Mesenchymal stem cell (in vitro differentiated cells and primary cell): ENCODE measurements at regions not wholly inside any gene's neighbourhood (a gene's known extent, or its start where the extent isn't known, plus 50 kb on each side); places are given as distances from the start of the nearest gene placed in this dataset.

Experiments used
- DNase-seq: peaks from one replicate; pipeline ENCODE4 v3.0.0-alpha.2; 2013
- H2AFZ ChIP-seq: one replicate; pipeline ENCODE4 v1.6.1; 2013; ENCODE audit warnings: low read depth, mild to moderate bottlenecking, control low read depth, inconsistent platforms, low read length, moderate library complexity
- H2AK5ac ChIP-seq: 2 replicates; pipeline ENCODE4 v1.6.1; 2013; ENCODE audit warnings: low read length, moderate library complexity, mild to moderate bottlenecking, inconsistent platforms; ENCODE audit not compliant: severe bottlenecking
- H2BK120ac ChIP-seq: one replicate; pipeline ENCODE4 v1.6.1; 2013; ENCODE audit warnings: low read depth, mild to moderate bottlenecking, inconsistent platforms, low read length, moderate library complexity
- H2BK12ac ChIP-seq, 2 experiments: one replicate each; pipeline ENCODE4 v1.6.1; 2013; ENCODE audit warnings: inconsistent platforms in 2 of 2, low read length in 2 of 2, mild to moderate bottlenecking in 2 of 2, moderate library complexity in 2 of 2, control low read depth in 1 of 2
- H2BK15ac ChIP-seq: one replicate; pipeline ENCODE4 v1.6.1; 2013; ENCODE audit warnings: mild to moderate bottlenecking, low read depth, inconsistent platforms; ENCODE audit not compliant: poor library complexity, severe bottlenecking
- H2BK5ac ChIP-seq: 2 replicates; pipeline ENCODE4 v1.6.1; 2013; ENCODE audit warnings: low read depth, mild to moderate bottlenecking, low read length, control low read depth, inconsistent platforms; ENCODE audit not compliant: poor library complexity, severe bottlenecking
- H3K14ac ChIP-seq, 2 experiments: one replicate each; pipeline ENCODE4 v1.6.1; 2013; ENCODE audit warnings: inconsistent platforms in 2 of 2, low read length in 2 of 2, control low read depth in 1 of 2, mild to moderate bottlenecking in 1 of 2, moderate library complexity in 1 of 2
- H3K18ac ChIP-seq, 2 experiments: one replicate each; pipeline ENCODE4 v1.6.1; 2013; ENCODE audit warnings: inconsistent platforms in 2 of 2, low read length in 2 of 2, control low read depth in 1 of 2, low read depth in 1 of 2, mild to moderate bottlenecking in 1 of 2
- H3K23ac ChIP-seq, 2 experiments: one replicate each; pipeline ENCODE4 v1.6.1; 2013; ENCODE audit warnings: inconsistent platforms in 2 of 2, low read length in 2 of 2, mild to moderate bottlenecking in 2 of 2, moderate library complexity in 2 of 2, control low read depth in 1 of 2
- H3K27ac ChIP-seq: 2 replicates; pipeline ENCODE4 v1.5.1; 2013; ENCODE audit warnings: mild to moderate bottlenecking, moderate library complexity, low read length, control low read depth, inconsistent platforms; ENCODE audit not compliant: poor library complexity, severe bottlenecking
- H3K27me3 ChIP-seq, 2 experiments: 2 replicates each; pipeline versions ENCODE4 v1.6.1 to v1.7.0; 2013; ENCODE audit warnings: low read length in 2 of 2, mild to moderate bottlenecking in 2 of 2, moderate library complexity in 2 of 2, control low read depth in 1 of 2, inconsistent platforms in 1 of 2; ENCODE audit not compliant: control insufficient read depth in 1 of 2, insufficient read depth in 1 of 2
- H3K36me3 ChIP-seq, 2 experiments: 2 replicates each; pipeline versions ENCODE4 v1.6.1 to v1.7.0; 2013; ENCODE audit warnings: low read length in 2 of 2, control low read depth in 1 of 2, inconsistent platforms in 1 of 2, low read depth in 1 of 2, mild to moderate bottlenecking in 1 of 2; ENCODE audit not compliant: insufficient read depth in 2 of 2, control insufficient read depth in 1 of 2
- H3K4ac ChIP-seq, 2 experiments: one replicate each; pipeline ENCODE4 v1.6.1; 2013; ENCODE audit warnings: inconsistent platforms in 2 of 2, low read length in 2 of 2, mild to moderate bottlenecking in 2 of 2, moderate library complexity in 2 of 2, control low read depth in 1 of 2, low read depth in 1 of 2
- H3K4me1 ChIP-seq: 2 replicates; pipeline ENCODE4 v1.6.1; 2013; ENCODE audit warnings: low read depth, low read length, control low read depth; ENCODE audit not compliant: control insufficient read depth, insufficient read depth
- H3K4me2 ChIP-seq: 2 replicates; pipeline ENCODE4 v1.6.1; 2013; ENCODE audit warnings: low read length, mild to moderate bottlenecking, inconsistent platforms; ENCODE audit not compliant: poor library complexity, severe bottlenecking
- H3K4me3 ChIP-seq, 2 experiments: 2 replicates each; pipeline versions ENCODE4 v1.5.1 to v1.7.0; 2013; ENCODE audit warnings: low read length in 2 of 2, mild to moderate bottlenecking in 2 of 2, control low read depth in 1 of 2, low read depth in 1 of 2; ENCODE audit not compliant: insufficient read depth in 1 of 2
- H3K79me1 ChIP-seq: replicated peaks from 2 replicates; pipeline ENCODE4 v1.6.1; 2013; ENCODE audit warnings: mild to moderate bottlenecking, control low read depth, low read length, inconsistent platforms; ENCODE audit not compliant: poor library complexity, severe bottlenecking
- H3K9ac ChIP-seq: 2 replicates; pipeline ENCODE4 v1.7.0; 2013; ENCODE audit warnings: mild to moderate bottlenecking, low read length, moderate library complexity
- H3K9me3 ChIP-seq: 2 replicates; pipeline ENCODE4 v1.7.0; 2013; ENCODE audit warnings: mild to moderate bottlenecking, low read length; ENCODE audit not compliant: control insufficient read depth
- H4K8ac ChIP-seq: one replicate; pipeline ENCODE4 v1.6.1; 2013; ENCODE audit warnings: inconsistent platforms, mild to moderate bottlenecking, low read length, moderate library complexity
- H4K91ac ChIP-seq: one replicate; pipeline ENCODE4 v1.6.1; 2013; ENCODE audit warnings: mild to moderate bottlenecking, low read length, inconsistent platforms
- WGBS: methylation state at CpG from one replicate; pipeline ENCODE4 v1.1.7; 2013; ENCODE audit warnings: mixed read lengths; 5-methylcytosine and 5-hydroxymethylcytosine counted together

DNA sequence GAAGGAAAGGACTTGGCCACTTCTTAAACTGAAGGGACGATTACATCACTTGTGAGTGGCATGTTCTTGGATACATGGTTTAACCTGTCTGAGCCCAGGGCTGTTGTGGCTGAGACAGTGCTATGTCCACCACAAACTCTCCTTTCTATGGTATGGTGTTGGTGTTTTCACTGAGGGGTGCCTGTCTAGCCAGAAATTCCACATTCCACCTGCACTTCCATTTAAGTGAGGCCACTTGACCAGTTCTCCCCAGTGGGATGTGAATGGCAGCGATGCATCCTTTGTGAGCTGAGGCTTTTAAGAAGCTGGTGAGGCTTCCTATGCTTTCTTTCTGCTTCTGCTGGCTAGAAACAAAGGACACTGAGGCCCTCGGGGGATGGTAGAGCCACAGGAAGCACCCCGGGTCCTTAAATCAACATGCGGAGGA is 151.4 kb upstream of the CHD6 start:
- H3K9ac ChIP-seq = no peak overlapping the region
- no peak overlapping the region for H3K27ac ChIP-seq
- H3K79me1 ChIP-seq = no peaks in the 10 kb centered on the region
- no peak overlapping the region for H3K23ac ChIP-seq
- no peak overlapping the region for H3K4ac ChIP-seq
- H3K4me1 ChIP-seq = no peaks in the 10 kb centered on the region
- no peak overlapping the region for H2BK5ac ChIP-seq
- no peak for DNase-seq
- no peak overlapping the region for H4K8ac ChIP-seq
- H4K91ac ChIP-seq = no peak overlapping the region
- H3K27me3 ChIP-seq = no peaks in the 10 kb centered on the region
- no peak overlapping the region for H2BK12ac ChIP-seq
- no peak overlapping the region for H3K14ac ChIP-seq
- H3K18ac ChIP-seq = no peak overlapping the region
- no peak overlapping the region for H3K4me2 ChIP-seq
- H3K36me3 ChIP-seq = no peaks in the 10 kb centered on the region
- 72% methylated on average over 5 of the region's 5 CpGs for WGBS
- no peaks in the 10 kb centered on the region for H3K9me3 ChIP-seq
- no peak overlapping the region for H3K4me3 ChIP-seq
- H2BK120ac ChIP-seq = no peak overlapping the region
- no peak overlapping the region for H2BK15ac ChIP-seq
- no peak overlapping the region for H2AK5ac ChIP-seq
- no peak overlapping the region for H2AFZ ChIP-seq

DNA sequence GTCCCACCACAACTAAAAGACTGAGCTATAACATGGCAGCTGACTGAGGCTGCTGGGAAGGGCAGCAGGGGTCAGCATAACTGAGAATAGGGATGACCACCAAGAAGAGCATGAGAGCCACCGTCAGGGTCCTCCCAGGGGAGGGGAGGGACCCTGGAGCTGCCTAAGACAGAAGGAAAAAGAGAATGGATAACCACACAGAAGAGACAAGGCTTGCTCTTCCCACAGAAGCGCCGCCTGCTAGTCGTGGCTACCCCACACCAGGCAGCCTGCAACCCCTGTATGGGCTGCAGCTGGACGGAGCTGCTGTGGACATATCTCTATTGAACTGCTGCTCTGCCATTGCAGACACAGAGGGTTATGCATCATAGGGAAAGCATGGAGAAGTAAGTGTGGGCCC is 132.0 kb upstream of the CHD6 start:
- no peak overlapping the region for H2BK5ac ChIP-seq
- no peak overlapping the region for H3K4me2 ChIP-seq
- H3K9ac ChIP-seq = no peak overlapping the region
- H3K4ac ChIP-seq = no peak overlapping the region
- no peak overlapping the region for H4K8ac ChIP-seq
- H2BK12ac ChIP-seq = no peak overlapping the region
- no peak overlapping the region for H2AK5ac ChIP-seq
- H3K9me3 ChIP-seq = no peaks in the 10 kb centered on the region
- no peak overlapping the region for H2BK15ac ChIP-seq
- no peak overlapping the region for H3K23ac ChIP-seq
- no peak overlapping the region for H2AFZ ChIP-seq
- no peak overlapping the region for H3K4me3 ChIP-seq
- no peaks in the 10 kb centered on the region for H3K4me1 ChIP-seq
- H3K18ac ChIP-seq = no peak overlapping the region
- DNase-seq = no peak
- H3K14ac ChIP-seq = no peak overlapping the region
- no peak overlapping the region for H3K27ac ChIP-seq
- H4K91ac ChIP-seq = no peak overlapping the region
- no peaks in the 10 kb centered on the region for H3K79me1 ChIP-seq
- H3K36me3 ChIP-seq = no peaks in the 10 kb centered on the region
- WGBS = 69% methylated on average over 5 of the region's 5 CpGs
- H2BK120ac ChIP-seq = no peak overlapping the region
- H3K27me3 ChIP-seq = peaks cover 0 to 35% of the 10 kb centered on the region in 2 experiments

DNA sequence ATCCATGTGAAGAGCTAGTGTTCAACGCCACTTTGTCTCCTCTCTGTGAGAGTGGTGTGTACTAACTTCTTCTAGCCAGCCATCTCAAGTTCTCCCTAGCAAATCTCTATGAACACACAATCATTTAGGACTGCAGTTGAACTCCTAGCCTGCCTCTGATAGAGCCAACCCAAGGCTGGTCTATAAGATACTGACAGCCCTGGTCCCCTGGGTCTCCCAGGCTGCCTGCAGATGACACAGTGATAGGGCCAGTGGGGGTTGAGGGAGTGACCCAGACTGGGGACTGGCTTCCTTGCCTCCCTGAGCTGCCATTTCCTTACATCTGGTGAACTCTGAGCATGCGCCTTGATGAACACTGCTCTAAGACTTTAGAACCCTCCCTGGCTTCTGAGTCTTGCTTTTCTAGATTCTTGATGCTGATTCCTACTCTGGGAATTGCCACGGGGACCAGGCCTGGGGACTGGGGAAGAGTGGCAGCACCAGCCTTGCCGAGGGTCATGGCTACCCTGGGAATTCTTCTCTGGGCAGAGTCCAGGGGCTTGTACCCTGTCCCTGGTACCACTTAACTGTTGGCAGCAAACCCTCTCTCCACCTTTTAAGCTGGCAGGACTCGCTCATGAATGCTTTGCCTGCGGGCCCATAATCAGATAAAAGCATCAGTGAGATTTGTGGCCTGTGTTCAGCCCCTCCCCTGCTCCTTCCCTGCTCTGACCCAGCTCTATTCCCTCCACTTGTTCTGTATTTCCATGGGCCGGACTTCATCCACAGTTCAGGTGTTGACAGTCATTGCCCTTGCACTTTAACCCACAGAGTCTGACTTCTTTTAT is 130.8 kb upstream of the CHD6 start:
- H3K27ac ChIP-seq = no peak overlapping the region
- H3K14ac ChIP-seq = no peak overlapping the region
- no peak for DNase-seq
- no peak overlapping the region for H2BK5ac ChIP-seq
- no peak overlapping the region for H3K4me3 ChIP-seq
- no peak overlapping the region for H3K23ac ChIP-seq
- H3K4me2 ChIP-seq = no peak overlapping the region
- no peak overlapping the region for H2BK12ac ChIP-seq
- H3K79me1 ChIP-seq = no peaks in the 10 kb centered on the region
- no peak overlapping the region for H2BK120ac ChIP-seq
- H4K8ac ChIP-seq = no peak overlapping the region
- no peak overlapping the region for H3K9ac ChIP-seq
- no peak overlapping the region for H2AFZ ChIP-seq
- H2AK5ac ChIP-seq = no peak overlapping the region
- H3K18ac ChIP-seq = no peak overlapping the region
- H3K36me3 ChIP-seq = no peaks in the 10 kb centered on the region
- WGBS = 68% methylated on average over 7 of the region's 7 CpGs
- no peak overlapping the region for H2BK15ac ChIP-seq
- H3K27me3 ChIP-seq = peaks cover 0 to 35% of the 10 kb centered on the region in 2 experiments
- H3K4me1 ChIP-seq = no peaks in the 10 kb centered on the region
- H3K4ac ChIP-seq = no peak overlapping the region
- no peaks in the 10 kb centered on the region for H3K9me3 ChIP-seq
- no peak overlapping the region for H4K91ac ChIP-seq

DNA sequence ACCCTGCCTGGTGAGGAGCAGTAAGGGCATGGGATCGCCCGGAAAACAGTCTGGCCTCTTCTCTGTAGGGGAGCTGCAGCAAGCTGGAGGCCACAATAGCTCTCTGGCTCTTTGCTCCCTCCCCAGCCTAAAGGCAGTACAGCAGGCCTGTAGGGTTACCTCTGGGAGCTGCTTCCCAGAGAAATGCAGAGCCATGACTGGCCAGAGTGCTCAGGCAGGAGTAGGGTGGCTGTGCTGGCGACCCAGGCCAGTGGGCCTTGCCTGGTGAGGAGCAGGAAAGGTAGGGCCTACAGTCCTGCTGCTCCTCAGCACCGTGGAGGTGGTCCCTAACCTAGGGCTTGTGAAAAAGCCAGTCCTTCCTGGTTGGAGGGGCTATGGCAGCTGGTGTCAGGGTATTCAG is 129.9 kb upstream of the CHD6 start:
- Histone ChIP-seq H3K9me3 (no peaks in the 10 kb centered on the region), H3K14ac (no peak overlapping the region), H3K4me2 (no peak overlapping the region), H3K27ac (no peak overlapping the region), H3K36me3 (no peaks in the 10 kb centered on the region), H3K4ac (no peak overlapping the region), H3K9ac (no peak overlapping the region), H3K23ac (no peak overlapping the region), H3K4me3 (no peak overlapping the region), H4K8ac (no peak overlapping the region), H2BK120ac (no peak overlapping the region), H2AFZ (no peak overlapping the region), H3K79me1 (no peaks in the 10 kb centered on the region), H4K91ac (no peak overlapping the region), H2AK5ac (no peak overlapping the region), H3K4me1 (no peaks in the 10 kb centered on the region), H2BK5ac (no peak overlapping the region), H2BK15ac (no peak overlapping the region), H3K18ac (no peak overlapping the region), H3K27me3 (peaks cover 0 to 35% of the 10 kb centered on the region in 2 experiments), H2BK12ac (no peak overlapping the region)
- DNase-seq = no peak
- 43% methylated on average over 4 of the region's 4 CpGs for WGBS
